GM21390 (cell line): ENCODE measurements at regions not wholly inside any gene's neighbourhood (a gene's known extent, or its start where the extent isn't known, plus 50 kb on each side); places are given as distances from the start of the nearest gene placed in this dataset.

Experiments
- ATAC-seq: cut with Tn5 transposase; IDR thresholded peaks from one replicate; pipeline ENCODE4 v1.9.1; 2021; ENCODE audit not compliant: unreplicated experiment

DNA sequence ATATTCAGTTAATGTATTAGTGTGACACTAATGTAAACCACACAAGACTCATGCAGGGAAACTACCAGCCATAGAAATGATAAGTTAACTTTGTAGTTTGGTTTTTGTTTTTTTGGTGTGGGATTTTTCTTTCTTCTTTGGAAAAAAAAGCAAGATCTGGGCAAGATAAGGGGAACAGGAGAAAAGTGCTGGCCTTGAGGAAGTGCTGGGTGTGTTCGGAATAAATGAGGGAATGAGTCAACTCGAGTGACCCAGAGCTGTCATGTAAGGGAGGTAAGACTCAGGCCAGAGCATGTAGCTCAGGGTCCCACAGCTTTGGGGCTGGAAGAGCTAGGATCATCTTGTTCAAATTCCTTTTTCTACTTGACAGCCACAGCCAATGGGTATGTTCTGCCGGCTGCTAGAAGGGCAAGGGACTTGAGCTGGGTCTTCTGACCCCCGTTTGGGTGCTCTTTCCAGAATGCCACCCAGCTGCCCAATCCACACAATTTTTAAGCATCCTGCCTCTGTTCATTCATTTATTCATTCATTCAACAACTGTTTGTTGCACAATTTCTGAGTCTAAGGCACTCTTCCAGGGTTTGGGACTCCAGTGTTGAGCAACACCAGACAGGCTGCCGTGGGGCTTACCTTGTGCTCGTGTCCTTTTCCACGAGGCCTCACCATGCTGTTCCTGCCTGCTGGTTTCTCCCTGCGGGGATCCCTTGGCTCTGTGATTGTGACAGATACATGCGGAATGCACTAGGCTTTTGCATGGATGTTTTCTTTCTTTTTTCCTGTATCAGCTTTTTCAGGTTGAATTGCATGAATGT, 54.5 kb downstream of the CLDN34 start:
- ATAC-seq: no peak

DNA sequence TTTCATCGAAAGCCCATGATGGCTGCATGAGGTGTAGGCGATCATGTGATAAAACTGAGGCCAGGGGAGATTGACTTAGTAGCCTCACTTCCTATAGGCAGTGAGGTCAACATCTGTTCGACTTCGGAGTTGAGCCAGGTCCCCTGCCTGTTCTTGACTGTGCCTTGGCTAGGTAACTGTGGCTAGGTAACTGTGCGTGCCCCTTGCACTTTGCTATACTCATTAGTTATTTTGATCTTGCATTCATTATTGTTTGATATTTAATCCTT, 55.0 kb downstream of the CLDN34 start:
- no peak for ATAC-seq

DNA sequence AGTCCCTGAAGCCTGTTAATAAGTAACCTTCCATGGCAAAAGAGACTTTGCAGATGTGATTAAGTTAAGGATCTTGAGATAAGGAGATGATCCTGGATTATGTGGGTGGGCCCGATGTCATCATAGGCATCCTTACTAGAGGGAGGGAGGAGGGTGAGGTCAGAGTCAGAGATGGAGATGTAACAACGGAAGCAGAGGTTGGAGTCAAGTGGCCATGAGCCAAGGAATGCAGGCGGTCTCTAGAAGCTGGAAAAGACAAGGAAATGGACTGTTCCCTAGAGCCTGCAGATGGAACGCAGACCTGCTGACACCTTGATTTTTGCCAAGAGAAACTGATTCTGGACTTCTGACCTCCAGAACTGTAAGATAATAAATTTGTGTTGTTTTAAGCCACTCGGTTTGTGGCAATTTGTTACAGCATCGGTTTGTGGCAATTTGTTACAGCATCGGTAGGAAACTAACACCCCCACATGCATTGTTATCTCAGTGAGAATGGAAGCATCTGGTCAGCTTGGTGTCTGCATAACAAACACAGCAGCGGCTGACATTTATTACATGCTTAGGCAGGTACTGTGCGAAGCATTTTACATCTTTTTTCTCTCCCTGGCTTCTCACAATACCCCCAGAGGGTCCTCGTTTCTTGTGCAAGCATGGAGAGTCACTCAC, 55.6 kb downstream of the CLDN34 start:
- no peak for ATAC-seq

DNA sequence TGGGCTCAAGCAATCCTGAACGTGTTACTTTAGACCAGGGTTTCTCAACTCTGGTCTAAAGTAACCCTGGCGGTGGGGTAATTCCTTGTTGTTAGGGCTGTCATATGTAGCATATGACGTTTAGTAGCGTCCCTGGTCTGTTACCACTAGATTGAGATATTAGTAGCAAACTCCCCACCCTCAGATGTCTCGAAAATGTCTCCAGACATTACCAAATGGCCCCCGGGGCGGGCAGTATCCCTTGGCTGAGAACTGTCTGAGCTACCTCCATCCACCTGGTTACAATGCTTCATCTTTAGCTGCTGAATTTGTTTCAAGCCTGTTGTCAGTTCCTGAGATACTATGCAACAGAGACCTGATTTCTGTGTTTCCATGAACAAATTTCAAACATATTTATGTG, 56.7 kb downstream of the CLDN34 start:
- no peak for ATAC-seq

DNA sequence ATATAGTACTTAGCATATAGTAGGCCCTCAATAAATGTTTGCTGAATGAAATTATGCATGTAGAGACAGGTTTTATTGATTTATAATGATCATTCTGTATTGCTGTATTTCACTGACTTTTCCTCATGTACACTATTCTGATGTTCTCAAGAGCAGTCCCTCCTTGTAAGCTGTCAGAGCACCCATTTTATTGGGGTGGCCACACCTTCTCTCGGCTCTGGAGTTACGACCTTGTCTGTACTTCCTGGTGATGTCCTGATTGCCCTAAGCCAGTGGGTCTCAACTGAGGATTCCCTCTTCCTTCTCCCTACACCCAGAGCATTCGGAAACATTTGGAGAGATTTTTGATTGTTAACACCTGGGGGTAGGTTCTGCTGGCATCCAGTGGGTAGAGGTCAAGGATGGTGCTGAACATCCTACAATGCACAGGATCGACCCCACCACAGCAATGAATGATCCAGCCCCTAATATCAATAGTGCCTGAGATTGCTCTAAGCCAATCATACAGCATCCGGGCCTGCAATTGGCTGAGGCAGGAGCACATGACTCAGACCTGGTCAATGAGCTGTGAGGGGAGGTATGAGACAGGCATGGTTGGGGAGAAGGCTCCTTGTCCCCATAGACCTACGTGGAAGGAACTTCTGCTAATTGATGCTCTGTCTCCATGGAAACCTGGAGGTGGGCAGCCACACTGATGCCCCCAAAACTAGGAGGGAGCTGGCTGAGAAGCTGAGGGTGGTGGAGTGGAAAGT, 58.8 kb downstream of the CLDN34 start:
- ATAC-seq: no peak

DNA sequence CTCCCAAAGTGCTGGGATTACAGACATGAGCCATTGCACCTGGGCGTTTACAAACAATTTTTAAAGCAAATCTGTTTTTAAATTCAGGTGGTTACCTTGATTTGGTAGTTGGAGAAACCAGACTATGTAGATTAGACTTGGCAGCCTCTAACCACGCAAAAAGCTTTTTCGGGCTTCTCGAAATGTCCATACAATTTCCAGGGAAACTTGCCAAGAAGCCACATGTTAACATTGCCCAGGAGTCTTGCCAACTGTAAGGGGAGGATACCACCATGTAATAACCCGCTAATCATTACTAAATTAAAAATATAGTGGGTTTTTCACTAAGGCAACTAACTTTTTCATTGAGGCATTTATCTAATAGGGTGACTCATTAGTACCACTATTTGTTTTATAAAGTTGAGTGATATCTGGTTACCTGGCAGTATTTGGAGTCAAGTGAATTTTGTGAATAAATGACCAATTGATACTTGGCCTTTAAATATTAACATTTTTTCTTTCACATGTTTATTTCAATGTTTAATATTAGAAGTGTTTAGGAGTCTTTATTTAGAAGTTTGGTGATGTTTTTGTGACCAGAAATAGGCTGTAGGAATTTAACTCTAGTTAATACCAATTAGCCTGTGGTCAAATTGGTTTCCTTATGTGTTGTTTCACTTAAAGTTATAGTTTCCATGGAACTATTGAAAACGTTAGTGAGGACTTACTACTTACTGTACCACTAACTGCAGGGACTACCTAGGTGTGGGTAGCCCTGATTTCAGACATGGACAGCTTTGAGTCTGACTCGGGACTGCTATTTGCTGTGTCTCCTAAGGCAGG, 61.3 kb downstream of the CLDN34 start:
- no peak for ATAC-seq

DNA sequence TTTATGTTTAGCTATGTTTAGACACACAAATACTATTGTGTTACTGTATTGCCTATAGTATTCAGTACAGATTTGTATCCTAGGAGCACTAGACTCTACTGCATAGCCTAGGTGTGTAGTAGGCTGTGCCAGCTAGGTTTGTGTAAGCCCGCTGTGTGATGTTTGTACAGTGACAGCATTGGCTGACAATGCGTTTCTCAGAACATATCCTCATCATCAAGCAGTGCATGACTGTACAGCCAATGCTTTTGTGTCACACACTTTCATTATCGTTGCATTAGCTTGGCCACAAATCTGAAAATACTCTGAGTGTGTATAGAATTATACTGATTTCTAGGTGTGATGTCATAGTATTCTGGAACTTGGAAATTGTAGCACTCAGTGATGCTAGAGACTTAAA, 63.4 kb downstream of the CLDN34 start:
- no peak for ATAC-seq

DNA sequence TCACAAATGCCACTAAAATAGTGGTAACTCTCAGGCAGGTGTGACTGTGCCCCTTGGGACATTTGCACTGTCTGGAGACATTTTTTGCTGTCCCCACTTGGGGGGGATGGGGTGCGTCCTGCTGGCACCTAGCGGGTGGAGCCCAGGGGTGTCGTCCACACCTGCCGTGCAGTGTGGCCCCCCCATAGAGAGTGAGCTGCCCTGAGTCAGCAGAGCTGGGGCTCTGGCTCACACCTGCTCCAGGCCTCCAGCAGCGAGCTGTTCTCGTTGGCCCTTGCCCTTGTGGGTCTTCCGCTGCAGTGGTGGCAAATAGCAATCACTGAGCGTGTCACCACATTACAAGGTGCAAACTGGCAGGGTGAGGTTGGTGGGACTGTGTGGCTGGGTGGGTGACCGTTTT, 64.6 kb downstream of the CLDN34 start:
- ATAC-seq: no peak

DNA sequence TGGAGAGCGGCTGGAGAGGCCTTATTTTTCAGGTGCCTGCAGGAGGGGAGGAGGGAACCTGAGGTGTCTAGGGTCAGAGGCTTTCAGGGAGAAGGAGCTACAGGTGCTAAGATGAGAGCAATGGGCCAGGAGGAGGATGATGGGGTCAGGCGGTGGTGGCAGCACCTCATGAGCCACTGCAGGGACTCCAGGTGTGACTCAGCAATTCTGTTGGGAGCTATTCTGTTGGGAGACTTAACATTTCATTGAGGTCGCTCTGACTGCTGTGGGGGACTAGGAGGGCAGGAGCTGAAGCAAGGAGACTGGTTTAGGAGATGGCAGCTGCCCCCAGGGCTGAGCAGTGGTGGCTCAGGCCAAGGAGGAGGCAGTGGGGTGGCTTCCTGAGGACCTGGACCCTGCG, 65.0 kb downstream of the CLDN34 start:
- no peak for ATAC-seq

DNA sequence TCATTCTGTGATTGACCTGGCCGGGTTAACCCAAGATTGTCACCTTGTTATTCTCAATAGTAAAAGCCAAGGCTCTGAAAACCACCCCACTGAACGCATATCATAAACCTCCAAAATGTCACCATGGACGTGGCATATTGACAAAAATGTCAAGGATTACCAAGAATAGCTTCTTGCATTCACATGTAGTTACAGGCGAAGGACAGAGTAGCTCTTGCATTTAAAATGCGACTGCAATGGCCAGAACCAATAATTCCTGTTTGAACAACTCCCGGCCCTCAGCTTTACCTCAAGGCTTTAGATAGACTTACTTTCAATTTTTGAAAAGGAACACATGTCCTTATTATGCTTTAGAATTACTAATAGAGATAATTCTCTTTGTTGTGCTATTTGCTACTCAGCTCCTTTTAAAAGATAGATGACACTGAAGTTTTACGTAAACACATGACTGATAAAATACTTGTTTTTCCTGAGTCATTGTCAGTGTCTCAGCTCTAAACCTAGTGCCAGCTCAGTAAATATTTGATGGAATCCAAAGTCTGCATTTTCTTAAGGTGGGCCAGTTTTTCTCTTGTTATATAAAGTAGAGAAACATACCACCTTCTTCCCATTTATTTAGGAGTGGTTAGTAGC, 66.3 kb downstream of the CLDN34 start:
- no peak for ATAC-seq

DNA sequence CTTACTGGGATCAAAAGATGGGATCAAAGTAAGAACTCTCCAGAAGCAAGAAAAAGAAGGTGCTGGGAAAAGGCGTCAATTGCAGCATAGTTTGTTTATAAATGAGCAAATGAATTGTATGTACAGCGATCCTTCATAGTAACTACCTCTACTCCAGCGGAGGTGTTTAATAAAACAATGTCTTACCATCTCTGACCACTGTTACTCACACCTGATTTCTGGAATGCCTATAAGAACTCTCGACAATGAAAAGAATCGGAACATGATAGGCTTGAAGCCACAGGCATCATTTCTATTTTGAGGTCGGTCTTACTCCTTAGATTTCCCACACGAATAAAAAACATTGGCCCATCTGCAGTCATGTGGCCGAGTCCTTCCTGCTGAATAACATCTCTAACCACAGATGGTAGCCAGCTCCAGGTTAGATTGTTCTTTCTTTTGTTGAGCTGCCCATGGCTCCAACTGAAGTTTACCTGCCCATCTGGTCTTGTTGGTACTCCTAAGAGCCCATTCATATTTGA, 67.6 kb downstream of the CLDN34 start:
- ATAC-seq: no peak

DNA sequence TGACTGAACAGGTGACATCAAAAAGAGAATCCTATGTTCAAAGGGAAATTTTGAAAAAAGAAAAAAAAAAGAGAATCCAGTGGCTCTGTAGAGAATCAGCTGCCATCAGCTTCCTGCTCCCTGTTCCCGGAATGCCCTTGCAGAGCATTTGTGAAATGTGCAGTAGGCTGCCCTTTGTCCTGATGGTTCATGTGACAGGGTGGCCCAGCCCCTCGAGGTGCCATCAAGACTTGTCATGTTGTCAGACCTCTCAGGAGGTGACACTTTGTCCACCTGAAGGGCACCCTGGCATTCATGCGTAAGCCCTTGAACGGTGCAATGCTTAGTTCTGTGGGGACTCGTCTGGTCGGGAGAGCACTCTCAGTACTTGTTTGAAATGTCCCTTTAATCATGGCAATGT, 71.4 kb downstream of the CLDN34 start:
- ATAC-seq: no peak

DNA sequence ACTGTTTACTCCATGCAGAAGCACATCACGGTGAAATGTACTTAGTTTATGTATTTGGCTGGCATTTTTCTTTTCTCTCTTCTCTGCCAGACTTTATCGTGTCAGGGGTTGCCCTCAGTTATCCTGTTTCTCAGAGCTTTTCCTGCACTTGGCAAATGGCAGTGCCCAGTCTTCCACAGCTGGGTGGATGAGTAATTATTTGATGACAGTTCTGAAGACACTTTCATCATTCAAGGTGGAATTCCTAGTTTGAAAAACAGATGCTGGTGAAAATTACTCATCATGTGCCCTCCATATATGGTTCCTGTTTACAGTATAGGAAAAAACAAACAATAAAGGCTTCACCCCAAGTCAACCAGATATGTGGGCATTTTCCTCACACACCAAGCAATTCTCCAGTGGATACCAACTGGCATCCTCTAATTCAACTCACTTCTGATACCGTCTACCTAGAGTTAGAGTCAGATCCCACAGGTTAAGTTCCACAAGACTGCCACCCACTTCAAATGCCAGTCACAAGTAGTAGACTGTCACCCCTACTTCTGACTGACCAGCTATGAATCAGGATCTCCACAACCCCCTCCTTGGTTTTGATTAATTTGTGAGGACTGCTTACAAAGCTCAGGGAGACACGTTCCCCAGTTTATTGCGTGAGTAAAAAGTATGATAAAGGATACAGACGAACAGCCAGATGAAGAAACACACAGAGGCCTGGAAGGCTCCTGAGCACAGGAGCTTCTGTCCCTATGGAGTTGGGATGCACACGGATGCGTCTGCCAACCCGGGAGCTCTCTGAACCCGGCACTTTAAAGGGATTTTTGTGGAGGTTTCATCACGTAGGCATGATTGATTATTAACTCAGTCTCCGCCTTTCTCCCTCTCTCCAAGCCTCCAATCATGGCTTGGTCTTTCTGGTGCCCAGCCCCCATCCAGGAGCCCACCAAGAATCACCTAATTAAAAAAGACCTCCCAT, 72.9 kb downstream of the CLDN34 start:
- no peak for ATAC-seq

DNA sequence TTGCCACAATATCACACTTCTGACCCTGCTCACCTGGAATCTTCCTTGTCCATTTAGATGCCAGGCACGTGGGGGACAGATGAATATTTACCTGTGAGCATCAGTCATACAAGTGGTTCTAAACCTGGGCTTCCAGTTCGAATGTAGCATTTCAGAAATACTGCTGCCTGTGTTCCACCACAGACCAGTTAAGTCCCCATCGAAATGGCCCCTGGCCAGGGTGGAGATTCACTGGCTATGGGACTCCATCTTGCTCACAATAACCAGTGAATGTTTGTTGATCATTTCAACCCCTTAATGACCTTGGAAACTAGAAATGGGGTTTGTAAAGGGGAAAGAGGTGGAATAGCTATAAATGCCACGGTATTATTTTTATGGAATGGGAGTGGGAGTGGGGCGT, 73.8 kb downstream of the CLDN34 start:
- no peak for ATAC-seq

DNA sequence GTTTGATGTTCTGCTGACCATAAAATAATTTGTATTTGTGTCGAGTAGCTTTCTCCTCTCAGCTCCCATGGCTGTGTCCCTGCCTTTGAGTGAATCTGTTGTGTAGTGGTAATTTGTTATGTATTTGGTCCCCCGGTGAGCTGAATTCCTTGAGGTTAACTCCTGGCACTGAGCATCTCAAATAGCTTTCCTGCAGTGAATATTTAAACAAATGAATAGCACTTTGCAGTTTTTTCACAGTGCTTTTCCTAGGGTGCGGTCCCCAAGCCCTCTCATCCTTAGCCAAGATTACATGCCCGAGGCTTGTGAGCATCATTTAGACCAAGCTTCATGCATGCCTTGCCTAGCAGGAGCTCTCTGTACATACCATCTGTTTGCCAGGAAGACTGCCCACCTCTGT, 74.2 kb downstream of the CLDN34 start:
- no peak for ATAC-seq

DNA sequence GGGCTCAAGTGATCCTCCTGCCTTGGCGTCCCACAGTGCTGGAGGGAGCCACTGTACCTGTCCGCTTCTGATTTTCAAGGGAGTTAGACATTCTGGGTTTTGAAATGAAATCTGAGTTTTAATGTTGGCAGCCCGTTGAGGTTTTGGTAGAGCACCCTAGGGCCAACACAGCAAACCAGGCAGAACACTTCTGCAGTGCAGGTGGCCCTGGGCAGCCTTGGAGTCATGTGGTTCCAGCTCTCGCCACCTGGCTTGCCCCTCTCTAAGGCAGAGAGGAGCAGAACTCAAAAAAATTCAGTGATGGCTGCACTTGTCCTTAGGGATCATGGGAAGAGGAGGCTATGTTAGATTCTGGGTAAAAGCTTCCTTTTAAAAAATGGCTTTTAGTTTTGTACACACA, 74.9 kb downstream of the CLDN34 start:
- ATAC-seq: no peak

DNA sequence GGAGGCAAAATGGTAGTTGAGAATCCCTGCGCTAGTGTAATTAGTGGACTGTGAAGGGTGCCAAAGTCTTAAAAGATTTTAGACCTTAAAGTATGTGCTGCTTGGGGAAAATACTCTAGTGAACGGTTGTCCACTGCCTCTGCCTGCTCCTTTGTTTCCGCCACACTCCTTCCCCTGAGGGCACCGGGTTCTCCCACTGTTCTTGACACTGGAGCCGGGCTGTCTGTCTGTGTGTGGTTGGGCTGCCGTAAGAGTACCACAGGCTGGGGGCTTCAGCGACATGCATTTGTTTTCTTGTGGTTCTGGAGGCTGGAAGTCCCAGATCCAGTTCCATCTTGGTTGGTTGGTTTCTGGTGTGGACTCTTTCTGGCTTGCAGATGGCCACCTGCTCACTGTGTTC, 76.2 kb downstream of the CLDN34 start:
- ATAC-seq: no peak

DNA sequence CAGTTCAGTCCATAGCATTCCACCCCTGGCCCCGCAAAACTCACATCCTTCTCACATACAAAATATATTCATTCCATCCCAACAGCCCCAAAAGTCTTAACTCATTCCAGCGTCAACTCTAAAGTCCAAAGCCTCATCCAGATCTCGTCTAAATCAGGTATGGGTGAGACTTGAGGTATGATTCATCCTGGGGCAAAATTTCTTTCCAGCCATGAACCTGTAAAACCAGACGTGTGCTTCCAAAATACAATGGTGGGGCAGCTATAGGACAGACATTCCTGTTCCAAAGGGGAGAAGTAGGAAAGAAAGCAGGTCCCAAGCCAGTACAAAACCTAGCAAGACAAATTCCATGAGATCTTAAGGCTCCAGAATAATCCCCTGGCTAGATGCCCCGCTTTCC, 76.9 kb downstream of the CLDN34 start:
- ATAC-seq: no peak

DNA sequence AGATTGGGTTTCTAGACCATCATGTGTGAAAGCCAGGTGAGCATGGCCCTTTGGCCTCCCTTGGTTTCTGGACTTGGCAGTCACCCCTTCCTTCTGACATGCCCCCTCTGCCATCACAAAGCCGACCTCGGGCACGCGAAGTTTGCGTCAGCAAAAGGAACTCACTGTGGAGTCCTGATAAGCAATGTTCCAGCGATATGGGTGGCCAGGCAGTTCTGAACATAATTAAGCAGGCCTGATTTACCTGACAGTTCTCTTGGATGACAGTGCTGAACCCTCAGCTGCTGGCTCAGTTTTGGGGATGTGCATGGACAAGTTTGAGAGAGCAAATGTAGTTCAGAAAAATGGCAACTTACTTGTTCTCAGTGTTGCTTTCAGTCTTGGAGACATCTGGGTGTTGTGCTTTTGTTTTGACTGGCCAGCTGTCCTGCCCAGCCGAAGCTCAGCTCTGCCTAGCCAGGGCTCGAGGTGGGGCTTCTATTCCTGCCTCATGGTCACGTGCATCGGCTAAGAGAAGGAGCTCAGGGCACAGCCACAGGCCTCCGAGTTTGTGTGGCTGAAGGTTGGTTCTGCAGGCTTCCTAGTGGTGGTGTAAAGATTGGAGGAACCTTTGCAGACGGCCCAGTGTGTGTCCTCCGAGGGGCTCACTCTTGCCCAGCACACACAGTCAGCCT, 78.3 kb downstream of the CLDN34 start:
- no peak for ATAC-seq
